K562 (cell line): ENCODE measurements at regions not wholly inside any gene's neighbourhood (a gene's known extent, or its start where the extent isn't known, plus 50 kb on each side); places are given as distances from the start of the nearest gene placed in this dataset.

Experiments
- NFYB ChIP-seq: IDR thresholded peaks from 2 replicates; pipeline ENCODE4 v1.6.1; 2011; ENCODE audit warnings: mild to moderate bottlenecking, moderate library complexity; ENCODE audit not compliant: insufficient read length; ENCODE audit errors: extremely low read depth
- POLR2A ChIP-seq: fragments of 450-650 bp; conservative IDR thresholded peaks from 2 replicates; pipeline ENCODE4 v1.6.1; 2016
- RAD21 ChIP-seq, 2 experiments: fragments of 250-450 bp in 1 of 2; fragments of 450-650 bp in 1 of 2; sonication (Bioruptor Pico) in 1 of 2; formaldehyde crosslinking in 1 of 2; IDR thresholded peaks in 1 of 2; conservative IDR thresholded peaks in 1 of 2; 2 replicates each; pipeline versions ENCODE4 v1.4.0 to v1.8.0; 2020 to 2022; ENCODE audit warnings: mild to moderate bottlenecking in 2 of 2, moderate library complexity in 1 of 2
- SPI1 ChIP-seq: IDR thresholded peaks from 2 replicates; pipeline ENCODE4 v1.6.1; 2011; ENCODE audit warnings: low read depth, low read length, control low read depth, borderline replicate concordance
- TF ChIP-seq, protein P1 (sequence below), 3 experiments: IDR thresholded peaks in 2 of 3; conservative IDR thresholded peaks in 1 of 3; 2 replicates each; pipeline ENCODE4 v1.5.1; 2011 to 2012; ENCODE audit warnings: low read length in 3 of 3, mild to moderate bottlenecking in 3 of 3, control low read depth in 2 of 3, improper control_type of control experiment in 1 of 3, inconsistent platforms in 1 of 3, low read depth in 1 of 3, mixed read lengths in 1 of 3, moderate library complexity in 1 of 3; ENCODE audit not compliant: insufficient read depth in 2 of 3

DNA sequence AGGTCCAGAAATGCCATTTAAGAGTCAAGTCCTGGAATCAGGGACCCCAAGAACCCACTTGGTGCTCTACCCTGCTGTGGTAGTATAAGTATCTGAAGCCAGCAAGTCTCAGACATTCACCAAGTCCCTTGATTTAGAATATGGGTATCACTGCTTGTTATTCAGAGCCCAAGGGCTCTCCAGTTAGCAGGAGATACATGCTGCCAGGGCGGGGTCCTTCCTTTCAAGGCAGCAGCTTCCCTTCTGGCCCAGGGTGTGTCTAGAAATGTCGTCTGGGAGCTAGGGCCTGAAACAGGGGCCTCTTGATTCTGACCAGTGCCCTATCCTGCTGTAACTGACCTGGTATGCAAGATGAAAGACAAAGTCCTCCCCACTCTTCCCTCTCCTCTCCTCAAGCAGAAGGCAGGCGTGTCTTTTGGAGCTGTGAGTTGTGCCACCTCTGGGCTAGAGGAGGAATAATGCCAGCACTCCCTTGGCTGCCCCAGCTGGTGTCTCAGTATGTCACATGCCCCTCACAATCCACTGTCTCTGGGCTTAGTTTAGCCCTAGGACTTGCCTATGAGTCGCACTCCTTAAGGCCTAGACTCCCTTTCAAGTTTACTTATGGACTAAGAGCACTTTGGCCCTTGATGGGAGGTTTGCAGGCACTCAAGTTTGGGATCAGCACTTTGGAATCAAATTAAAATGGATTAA lies 200.2 kb downstream of the MRPL39 start:
- TF ChIP-seq POLR2A (no peak), NFYB (no peak), RAD21 (CRISPR knock-in tag; conservative IDR thresholded peaks at IDR 0.05 in 1 of 2, IDR thresholded peaks at IDR 0.05 in 1 of 2) (no peak), SPI1 (no peak)
- TF ChIP-seq, protein P1, sequence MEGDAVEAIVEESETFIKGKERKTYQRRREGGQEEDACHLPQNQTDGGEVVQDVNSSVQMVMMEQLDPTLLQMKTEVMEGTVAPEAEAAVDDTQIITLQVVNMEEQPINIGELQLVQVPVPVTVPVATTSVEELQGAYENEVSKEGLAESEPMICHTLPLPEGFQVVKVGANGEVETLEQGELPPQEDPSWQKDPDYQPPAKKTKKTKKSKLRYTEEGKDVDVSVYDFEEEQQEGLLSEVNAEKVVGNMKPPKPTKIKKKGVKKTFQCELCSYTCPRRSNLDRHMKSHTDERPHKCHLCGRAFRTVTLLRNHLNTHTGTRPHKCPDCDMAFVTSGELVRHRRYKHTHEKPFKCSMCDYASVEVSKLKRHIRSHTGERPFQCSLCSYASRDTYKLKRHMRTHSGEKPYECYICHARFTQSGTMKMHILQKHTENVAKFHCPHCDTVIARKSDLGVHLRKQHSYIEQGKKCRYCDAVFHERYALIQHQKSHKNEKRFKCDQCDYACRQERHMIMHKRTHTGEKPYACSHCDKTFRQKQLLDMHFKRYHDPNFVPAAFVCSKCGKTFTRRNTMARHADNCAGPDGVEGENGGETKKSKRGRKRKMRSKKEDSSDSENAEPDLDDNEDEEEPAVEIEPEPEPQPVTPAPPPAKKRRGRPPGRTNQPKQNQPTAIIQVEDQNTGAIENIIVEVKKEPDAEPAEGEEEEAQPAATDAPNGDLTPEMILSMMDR (IDR thresholded peaks at IDR 0.05 in 2 of 3, conservative IDR thresholded peaks at IDR 0.05 in 1 of 3; ENCODE audit: insufficient read depth in 2 of 3, low read depth in 1 of 3, low read length in 3 of 3): no peak
